Mucosa of descending colon (tissue), 3 donors: ENCODE measurements at regions not wholly inside any gene's neighbourhood (a gene's known extent, or its start where the extent isn't known, plus 50 kb on each side); places are given as distances from the start of the nearest gene placed in this dataset.
A peak's percentile ranks its signal among the peaks of the same experiment; 100 is the strongest.

Source experiments
- ATAC-seq: fragments of 200-7000 bp; cut with Tn5 transposase; one replicate; pipeline ENCODE4 v1.9.1; 2020; ENCODE audit warnings: mild to moderate bottlenecking, moderate library complexity
- DNase-seq, 3 donors: peaks; one replicate each; pipeline ENCODE4 v3.0.0-alpha.2; 2020
- H3K36me3 ChIP-seq: fragments of 200-600 bp; one replicate; pipeline ENCODE4 v1.8.0; 2021; ENCODE audit warnings: low read depth, mild to moderate bottlenecking
- H3K4me1 ChIP-seq: fragments of 200-600 bp; one replicate; pipeline ENCODE4 v1.8.0; 2021; ENCODE audit warnings: low read depth, mild to moderate bottlenecking
- H3K4me3 ChIP-seq: fragments of 200-600 bp; one replicate; pipeline ENCODE4 v1.8.0; 2021; ENCODE audit warnings: mild to moderate bottlenecking
- H3K9me3 ChIP-seq: fragments of 200-600 bp; one replicate; pipeline ENCODE4 v1.8.0; 2021; ENCODE audit warnings: mild to moderate bottlenecking
- intact Hi-C, 2 donors: fragments of 100-400 bp; cut with DNase I in 1 of 2; cut with micrococcal nuclease in 1 of 2; formaldehyde crosslinking; loops; one replicate each; pipeline versions ENCODE4 v1.11.0 to v1.11.1; 2022; cut with DNase I, micrococcal nuclease
- TF ChIP-seq, protein P1 (sequence below): fragments of 200-600 bp; IDR thresholded peaks from one replicate; pipeline ENCODE4 v1.8.0; 2022; ENCODE audit warnings: antibody characterized with exemption, mild to moderate bottlenecking
- donor health status: DM: no; HTN: no; CAD: no; lungs with moderate emphysema.
- donor health status: DM: no; HTN: no; CAD: no.
- donor health status: DM: no; HTN: yes; CAD: no.

- Histone ChIP-seq H3K4me1 (peaks cover 10% of the 10 kb centered on the region), H3K36me3 (no peaks in the 10 kb centered on the region), H3K4me3 (no peak overlapping the region), H3K9me3 (no peaks in the 10 kb centered on the region)
- intact Hi-C loops = no loop called here
- ATAC-seq (no peak), DNase-seq (no peak)
- TF ChIP-seq, protein P1, sequence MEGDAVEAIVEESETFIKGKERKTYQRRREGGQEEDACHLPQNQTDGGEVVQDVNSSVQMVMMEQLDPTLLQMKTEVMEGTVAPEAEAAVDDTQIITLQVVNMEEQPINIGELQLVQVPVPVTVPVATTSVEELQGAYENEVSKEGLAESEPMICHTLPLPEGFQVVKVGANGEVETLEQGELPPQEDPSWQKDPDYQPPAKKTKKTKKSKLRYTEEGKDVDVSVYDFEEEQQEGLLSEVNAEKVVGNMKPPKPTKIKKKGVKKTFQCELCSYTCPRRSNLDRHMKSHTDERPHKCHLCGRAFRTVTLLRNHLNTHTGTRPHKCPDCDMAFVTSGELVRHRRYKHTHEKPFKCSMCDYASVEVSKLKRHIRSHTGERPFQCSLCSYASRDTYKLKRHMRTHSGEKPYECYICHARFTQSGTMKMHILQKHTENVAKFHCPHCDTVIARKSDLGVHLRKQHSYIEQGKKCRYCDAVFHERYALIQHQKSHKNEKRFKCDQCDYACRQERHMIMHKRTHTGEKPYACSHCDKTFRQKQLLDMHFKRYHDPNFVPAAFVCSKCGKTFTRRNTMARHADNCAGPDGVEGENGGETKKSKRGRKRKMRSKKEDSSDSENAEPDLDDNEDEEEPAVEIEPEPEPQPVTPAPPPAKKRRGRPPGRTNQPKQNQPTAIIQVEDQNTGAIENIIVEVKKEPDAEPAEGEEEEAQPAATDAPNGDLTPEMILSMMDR = no peak
Observed at GRCh38 chr15:72912996-72913395, 129.4 kb upstream of the ADPGK start.

GRCh38 chr15:72912121-72912520 lies 128.6 kb upstream of the ADPGK start:
- TF ChIP-seq, protein P1 = no peak
- DNase-seq = peak in 1 of 3 donors; percentile 25
- no peak overlapping the region for H3K4me3 ChIP-seq
- intact Hi-C loops = no loop called here
- no peaks in the 10 kb centered on the region for H3K36me3 ChIP-seq
- peaks cover 10% of the 10 kb centered on the region for H3K4me1 ChIP-seq
- no peaks in the 10 kb centered on the region for H3K9me3 ChIP-seq
- ATAC-seq = peak; percentile 22

- peak; percentile 98 for ATAC-seq
- Histone ChIP-seq H3K4me3 (no peak overlapping the region), H3K4me1 (peaks cover 10% of the 10 kb centered on the region), H3K9me3 (no peaks in the 10 kb centered on the region), H3K36me3 (no peaks in the 10 kb centered on the region)
- intact Hi-C loops = no loop called here
- TF ChIP-seq, protein P1 = no peak
- peak in 1 of 3 donors; percentile 69 for DNase-seq
Observed at GRCh38 chr15:72911626-72912025, 128.1 kb upstream of the ADPGK start.

GRCh38 chr15:72908713-72909112 lies 125.2 kb upstream of the ADPGK start:
- Histone ChIP-seq H3K4me1 (peaks cover 10% of the 10 kb centered on the region), H3K9me3 (no peaks in the 10 kb centered on the region), H3K36me3 (no peaks in the 10 kb centered on the region), H3K4me3 (no peak overlapping the region)
- TF ChIP-seq, protein P1 = no peak
- intact Hi-C loops = no loop called here
- DNase-seq = no peak
- no peak for ATAC-seq

DNA sequence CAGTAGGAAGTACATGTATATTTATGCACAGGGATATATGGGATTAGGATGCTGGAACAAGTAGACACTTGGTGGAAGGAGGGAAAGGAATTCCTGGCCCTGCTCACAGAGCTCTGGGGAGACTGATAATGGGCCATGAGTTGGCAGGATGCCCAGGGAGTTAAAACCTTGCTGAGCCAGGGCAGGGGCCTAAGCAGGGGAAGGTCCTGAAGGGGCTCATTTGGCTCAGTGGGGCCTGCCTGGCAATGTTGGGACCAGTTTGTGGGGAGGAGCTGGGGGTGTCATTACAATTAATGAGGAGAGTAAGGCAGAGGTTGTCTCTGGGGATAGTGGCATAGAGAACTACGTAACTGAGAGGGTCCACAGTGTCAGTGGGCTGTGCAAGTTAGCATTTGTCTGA lies 124.2 kb upstream of the ADPGK start:
- TF ChIP-seq, protein P1 = no peak
- Histone ChIP-seq H3K9me3 (no peaks in the 10 kb centered on the region), H3K4me1 (peaks cover 10% of the 10 kb centered on the region), H3K4me3 (no peak overlapping the region), H3K36me3 (no peaks in the 10 kb centered on the region)
- DNase-seq (no peak), ATAC-seq (no peak)
- intact Hi-C loops = no loop called here

DNA sequence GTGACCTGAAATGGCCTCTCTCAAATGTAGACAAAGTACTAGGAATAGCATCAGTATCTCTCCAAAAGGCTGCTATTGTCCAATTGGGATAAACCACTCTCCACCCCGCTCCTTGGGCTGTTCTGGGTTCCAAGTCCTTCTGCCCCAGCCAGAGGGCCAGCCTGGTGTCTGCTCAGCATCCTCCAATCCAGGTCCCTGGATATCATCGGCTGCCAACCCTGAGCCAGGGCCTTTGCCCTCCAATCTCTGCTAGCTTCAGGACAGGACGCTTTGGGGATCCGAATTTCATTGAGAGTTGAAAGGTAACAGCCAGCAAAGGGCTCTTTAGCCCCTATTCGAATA lies 119.3 kb upstream of the ADPGK start:
- intact Hi-C loops = no loop called here
- H3K4me3 ChIP-seq = no peak overlapping the region
- TF ChIP-seq, protein P1 = no peak
- DNase-seq (no peak), ATAC-seq (no peak)
- peaks cover 7% of the 10 kb centered on the region for H3K4me1 ChIP-seq
- no peaks in the 10 kb centered on the region for H3K36me3 ChIP-seq
- no peaks in the 10 kb centered on the region for H3K9me3 ChIP-seq
